IMR-90 (cell line): ENCODE measurements at regions not wholly inside any gene's neighbourhood (a gene's known extent, or its start where the extent isn't known, plus 50 kb on each side); places are given as distances from the start of the nearest gene placed in this dataset.

ENCODE experiments used
- ATAC-seq: fragments of 200-7000 bp; cut with Tn5 transposase; 2 replicates; pipeline ENCODE4 v1.9.1; 2020; ENCODE audit warnings: low read depth, mild to moderate bottlenecking, moderate library complexity
- BruUV-seq: library from RNA; stranded (reverse); fragments of 400-500 nt; replicated peaks from 2 replicates; lab custom pipeline; 2021; lab: Mats Ljungman, UMichigan
- CTCF ChIA-PET: fragments of 300-600 bp; formaldehyde crosslinking; extraction: SDS; loops from one replicate; lab custom pipeline; 2021; ENCODE audit warnings: antibody characterized with exemption; lab: Yijun Ruan, JAX
- POLR2A ChIA-PET: fragments of 300-600 bp; sonication (Branson Sonifier 250); formaldehyde crosslinking; loops from one replicate; lab custom pipeline; 2022; ENCODE audit warnings: antibody characterized with exemption; ENCODE audit not compliant: unreplicated experiment; lab: Charles Lee
- DNase-seq: peaks from one replicate; pipeline ENCODE4 v3.0.0; 2013
- H2AFZ ChIP-seq: replicated peaks from 2 replicates; pipeline ENCODE3; 2013; ENCODE audit warnings: low read length, mild to moderate bottlenecking; ENCODE audit not compliant: poor library complexity
- H2AK5ac ChIP-seq: 2 replicates; pipeline ENCODE4 v1.6.1; 2013; ENCODE audit warnings: low read depth, low read length, inconsistent platforms
- H2AK9ac ChIP-seq: replicated peaks from 2 replicates; pipeline ENCODE3; 2013; ENCODE audit warnings: mild to moderate bottlenecking, low read depth, low read length, moderate library complexity; ENCODE audit not compliant: poor library complexity
- H2BK120ac ChIP-seq: 2 replicates; pipeline ENCODE4 v1.6.1; 2013; ENCODE audit warnings: low read depth, low read length, inconsistent platforms
- H2BK15ac ChIP-seq: 3 replicates; pipeline ENCODE4 v1.6.1; 2013; ENCODE audit warnings: low read depth, low read length, inconsistent platforms
- H2BK20ac ChIP-seq: 2 replicates; pipeline ENCODE4 v1.6.1; 2013; ENCODE audit warnings: low read depth, mild to moderate bottlenecking, inconsistent platforms, low read length, moderate library complexity
- H2BK5ac ChIP-seq: 2 replicates; pipeline ENCODE4 v1.6.1; 2013; ENCODE audit warnings: mild to moderate bottlenecking, low read depth, low read length, inconsistent platforms; ENCODE audit not compliant: poor library complexity, severe bottlenecking
- H3K14ac ChIP-seq: replicated peaks from 2 replicates; pipeline ENCODE4 v1.6.1; 2013; ENCODE audit warnings: low read depth, low read length, inconsistent platforms
- H3K18ac ChIP-seq: 2 replicates; pipeline ENCODE4 v1.6.1; 2013; ENCODE audit warnings: low read depth, low read length, control low read depth
- H3K23ac ChIP-seq: 2 replicates; pipeline ENCODE4 v1.6.1; 2013; ENCODE audit warnings: low read depth, low read length, inconsistent platforms
- H3K27ac ChIP-seq: 2 replicates; pipeline ENCODE4 v1.5.1; 2013; ENCODE audit warnings: mild to moderate bottlenecking, control low read depth, low read length; ENCODE audit not compliant: insufficient read depth
- H3K27me3 ChIP-seq: 2 replicates; pipeline ENCODE4 v1.6.1; 2013; ENCODE audit warnings: low read length; ENCODE audit not compliant: control insufficient read depth, insufficient read depth
- H3K36me3 ChIP-seq: 2 replicates; pipeline ENCODE4 v1.6.1; 2013; ENCODE audit warnings: low read length, mixed read lengths; ENCODE audit not compliant: control insufficient read depth, insufficient read depth
- H3K4ac ChIP-seq: 2 replicates; pipeline ENCODE4 v1.6.1; 2013; ENCODE audit warnings: low read depth, low read length, inconsistent platforms
- H3K4me1 ChIP-seq: 2 replicates; pipeline ENCODE4 v1.6.1; 2013; ENCODE audit warnings: low read length, mixed read lengths; ENCODE audit not compliant: control insufficient read depth, insufficient read depth
- H3K4me2 ChIP-seq: 2 replicates; pipeline ENCODE4 v1.6.1; 2013; ENCODE audit warnings: low read depth, mild to moderate bottlenecking, control low read depth, low read length, moderate library complexity
- H3K4me3 ChIP-seq: 2 replicates; pipeline ENCODE4 v1.5.1; 2013; ENCODE audit warnings: low read depth, mild to moderate bottlenecking, control low read depth, low read length, moderate library complexity; ENCODE audit not compliant: insufficient read depth
- H3K56ac ChIP-seq: 2 replicates; pipeline ENCODE4 v1.6.1; 2013; ENCODE audit warnings: low read length, inconsistent platforms; ENCODE audit not compliant: insufficient read depth; ENCODE audit errors: extremely low read depth
- H3K79me1 ChIP-seq, 2 experiments: 2 replicates each; pipeline ENCODE4 v1.6.1; 2013; ENCODE audit warnings: low read length in 2 of 2, inconsistent platforms in 1 of 2, low read depth in 1 of 2
- H3K9ac ChIP-seq: 2 replicates; pipeline ENCODE4 v1.6.1; 2013; ENCODE audit warnings: low read depth, low read length, control low read depth
- H3K9me1 ChIP-seq: 2 replicates; pipeline ENCODE4 v1.6.1; 2013; ENCODE audit warnings: low read length, inconsistent platforms; ENCODE audit not compliant: insufficient read depth
- H3K9me3 ChIP-seq: 2 replicates; pipeline ENCODE4 v1.6.1; 2013; ENCODE audit warnings: low read length; ENCODE audit not compliant: control insufficient read depth, insufficient read depth
- H4K20me1 ChIP-seq: 2 replicates; pipeline ENCODE4 v1.6.1; 2013; ENCODE audit warnings: low read length, inconsistent platforms; ENCODE audit not compliant: insufficient read depth
- H4K5ac ChIP-seq: 2 replicates; pipeline ENCODE4 v1.6.1; 2013; ENCODE audit warnings: mild to moderate bottlenecking, low read depth, low read length, control low read depth
- H4K8ac ChIP-seq, 2 experiments: 2 replicates each; pipeline ENCODE4 v1.6.1; 2013; ENCODE audit warnings: low read depth in 2 of 2, low read length in 2 of 2, control low read depth in 1 of 2, inconsistent platforms in 1 of 2
- H4K91ac ChIP-seq: 2 replicates; pipeline ENCODE4 v1.6.1; 2013; ENCODE audit warnings: low read depth, low read length, inconsistent platforms; ENCODE audit not compliant: insufficient read depth
- BHLHE40 ChIP-seq: fragments of 150-350 bp; IDR thresholded peaks from 2 replicates; pipeline ENCODE4 v1.6.1; 2016; ENCODE audit warnings: mild to moderate bottlenecking, low read depth, low read length
- CEBPB ChIP-seq: IDR thresholded peaks from 2 replicates; pipeline ENCODE4 v1.6.1; 2012; ENCODE audit warnings: low read depth, low read length, improper control_type of control experiment
- CHD1 ChIP-seq: IDR thresholded peaks from 2 replicates; pipeline ENCODE4 v1.6.1; 2012; ENCODE audit warnings: low read depth, low read length, improper control_type of control experiment
- ELK1 ChIP-seq: fragments of 150-350 bp; IDR thresholded peaks from 2 replicates; pipeline ENCODE4 v1.6.1; 2016; ENCODE audit warnings: low read depth, mild to moderate bottlenecking, low read length, moderate library complexity, borderline replicate concordance
- FOS ChIP-seq: fragments of 150-350 bp; IDR thresholded peaks from 2 replicates; pipeline ENCODE4 v1.6.1; 2016; ENCODE audit warnings: low read depth, low read length
- MAFK ChIP-seq: IDR thresholded peaks from 2 replicates; pipeline ENCODE4 v1.6.1; 2012; ENCODE audit warnings: low read depth, low read length, improper control_type of control experiment
- MAZ ChIP-seq: IDR thresholded peaks from 2 replicates; pipeline ENCODE4 v1.6.1; 2012; ENCODE audit warnings: low read depth, mild to moderate bottlenecking, low read length, improper control_type of control experiment, moderate library complexity, borderline replicate concordance
- MXI1 ChIP-seq: IDR thresholded peaks from 2 replicates; pipeline ENCODE4 v1.6.1; 2012; ENCODE audit warnings: low read depth, mild to moderate bottlenecking, low read length, moderate library complexity, borderline replicate concordance
- NFE2L2 ChIP-seq: fragments of 150-350 bp; IDR thresholded peaks from 2 replicates; pipeline ENCODE4 v1.6.1; 2016; ENCODE audit warnings: low read depth, mild to moderate bottlenecking, low read length
- POLR2A ChIP-seq: IDR thresholded peaks from 2 replicates; pipeline ENCODE4 v1.6.1; 2012; ENCODE audit warnings: mild to moderate bottlenecking, low read depth, low read length
- RAD21 ChIP-seq: IDR thresholded peaks from 2 replicates; pipeline ENCODE4 v1.6.1; 2012; ENCODE audit warnings: low read length, improper control_type of control experiment
- RCOR1 ChIP-seq: IDR thresholded peaks from 2 replicates; pipeline ENCODE4 v1.6.1; 2012; ENCODE audit warnings: mild to moderate bottlenecking, low read length, improper control_type of control experiment; ENCODE audit not compliant: insufficient replicate concordance
- RFX5 ChIP-seq: IDR thresholded peaks from 2 replicates; pipeline ENCODE4 v1.8.0; 2012; ENCODE audit warnings: low read depth, mild to moderate bottlenecking, low read length, moderate library complexity
- SMC3 ChIP-seq: fragments of 150-350 bp; IDR thresholded peaks from 2 replicates; pipeline ENCODE4 v1.6.1; 2016; ENCODE audit warnings: low read depth, mild to moderate bottlenecking, antibody characterized with exemption, low read length, moderate library complexity
- USF2 ChIP-seq: fragments of 150-350 bp; IDR thresholded peaks from 2 replicates; pipeline ENCODE4 v1.6.1; 2017; ENCODE audit warnings: mild to moderate bottlenecking, antibody characterized with exemption, low read length, low read depth
- WGBS, 2 experiments: methylation state at CpG; one replicate each; pipeline versions ENCODE4 v1.1.5 to v1.1.7; 2013; ENCODE audit warnings: missing lambda C conversion rate in 2 of 2; ENCODE audit not compliant: insufficient read length in 1 of 2; ENCODE audit errors: extremely low coverage in 2 of 2; 5-methylcytosine and 5-hydroxymethylcytosine counted together
- dilution Hi-C: fragments of 300-500 bp; cut with HindIII; formaldehyde crosslinking; loops from one replicate; pipeline ENCODE4 v1.14.3; 2018; ENCODE audit warnings: low sequenced_read_pairs; ENCODE audit not compliant: unreplicated experiment
- in situ Hi-C: fragments of 300-500 bp; cut with MboI; formaldehyde crosslinking; loops from 3 replicates; pipeline ENCODE4 v1.14.3; 2019; ENCODE audit warnings: low sequenced_read_pairs, inconsistent platforms, mixed read lengths
- intact Hi-C: fragments of 100-400 bp; cut with micrococcal nuclease; formaldehyde crosslinking; loops from 2 replicates; pipeline ENCODE4 v1.10.0; 2022
- TF ChIP-seq, protein P1 (sequence below): conservative IDR thresholded peaks from 2 replicates; pipeline ENCODE4 v1.5.1; 2012; ENCODE audit warnings: mild to moderate bottlenecking, low read depth, low read length, improper control_type of control experiment

DNA sequence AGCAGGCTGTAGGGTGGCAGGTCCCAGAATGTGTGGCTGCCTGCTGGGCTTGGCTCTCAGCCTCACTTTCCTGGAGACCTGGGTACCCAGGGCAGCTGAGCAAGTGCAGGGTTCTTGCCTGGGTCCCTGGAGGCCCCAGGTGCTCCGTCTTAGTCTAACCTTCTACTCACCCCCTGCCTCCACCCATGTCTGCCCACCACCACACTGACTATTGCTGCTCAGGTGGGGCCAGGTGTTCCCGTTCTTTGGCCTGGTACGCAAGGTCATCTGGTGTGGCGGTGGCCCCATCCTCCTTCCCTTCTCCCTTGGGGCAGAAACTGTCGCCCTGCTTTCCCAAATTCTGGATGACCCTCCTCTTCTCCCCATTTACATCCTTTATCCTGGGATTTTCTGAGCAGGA, 319.9 kb downstream of the TMEM121 start:
- dilution Hi-C loops: no loop called here
- Histone ChIP-seq H3K9me3 (peaks cover 57% of the 10 kb centered on the region), H4K91ac (no peak overlapping the region), H2BK15ac (no peak overlapping the region), H4K8ac (no peak overlapping the region), H2AK5ac (no peak overlapping the region), H2BK120ac (no peak overlapping the region), H3K4ac (no peak overlapping the region), H3K56ac (no peak overlapping the region), H3K14ac (no peak overlapping the region), H4K20me1 (no peaks in the 10 kb centered on the region), H3K27ac (no peak overlapping the region), H3K4me1 (no peaks in the 10 kb centered on the region), H2BK20ac (no peak overlapping the region), H3K27me3 (no peaks in the 10 kb centered on the region), H3K36me3 (no peaks in the 10 kb centered on the region), H3K9ac (no peak overlapping the region), H3K79me1 (no peaks in the 10 kb centered on the region), H3K9me1 (no peaks in the 10 kb centered on the region), H2AK9ac (no peak overlapping the region), H3K18ac (no peak overlapping the region), H3K23ac (no peak overlapping the region), H2AFZ (no peak overlapping the region), H3K4me3 (no peak overlapping the region), H4K5ac (no peak overlapping the region), H2BK5ac (no peak overlapping the region), H3K4me2 (no peak overlapping the region)
- in situ Hi-C loops: no loop called here
- ChIA-PET POLR2A (no interaction called here), CTCF (no interaction called here)
- intact Hi-C loops: no loop called here
- BruUV-seq: no TSS peak
- ATAC-seq (no peak), DNase-seq (no peak)
- TF ChIP-seq BHLHE40: no peak
- no peak for TF ChIP-seq RAD21
- TF ChIP-seq SMC3: no peak
- TF ChIP-seq CHD1: no peak
- TF ChIP-seq CEBPB: no peak
- TF ChIP-seq MAFK: no peak
- no peak for TF ChIP-seq USF2
- TF ChIP-seq MAZ: no peak
- TF ChIP-seq FOS: no peak
- TF ChIP-seq, protein P1, sequence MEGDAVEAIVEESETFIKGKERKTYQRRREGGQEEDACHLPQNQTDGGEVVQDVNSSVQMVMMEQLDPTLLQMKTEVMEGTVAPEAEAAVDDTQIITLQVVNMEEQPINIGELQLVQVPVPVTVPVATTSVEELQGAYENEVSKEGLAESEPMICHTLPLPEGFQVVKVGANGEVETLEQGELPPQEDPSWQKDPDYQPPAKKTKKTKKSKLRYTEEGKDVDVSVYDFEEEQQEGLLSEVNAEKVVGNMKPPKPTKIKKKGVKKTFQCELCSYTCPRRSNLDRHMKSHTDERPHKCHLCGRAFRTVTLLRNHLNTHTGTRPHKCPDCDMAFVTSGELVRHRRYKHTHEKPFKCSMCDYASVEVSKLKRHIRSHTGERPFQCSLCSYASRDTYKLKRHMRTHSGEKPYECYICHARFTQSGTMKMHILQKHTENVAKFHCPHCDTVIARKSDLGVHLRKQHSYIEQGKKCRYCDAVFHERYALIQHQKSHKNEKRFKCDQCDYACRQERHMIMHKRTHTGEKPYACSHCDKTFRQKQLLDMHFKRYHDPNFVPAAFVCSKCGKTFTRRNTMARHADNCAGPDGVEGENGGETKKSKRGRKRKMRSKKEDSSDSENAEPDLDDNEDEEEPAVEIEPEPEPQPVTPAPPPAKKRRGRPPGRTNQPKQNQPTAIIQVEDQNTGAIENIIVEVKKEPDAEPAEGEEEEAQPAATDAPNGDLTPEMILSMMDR: no peak
- no peak for TF ChIP-seq ELK1
- TF ChIP-seq NFE2L2: no peak
- no peak for TF ChIP-seq POLR2A
- TF ChIP-seq MXI1: no peak
- no peak for TF ChIP-seq RFX5
- TF ChIP-seq RCOR1: no peak
- 59% methylated on average over 5 of the region's 5 CpGs; no CpG with 5 or more reads in 1 of the 2 experiments for WGBS, 2 experiments
